ENCODE measurements at regions not wholly inside any gene's neighbourhood (a gene's known extent, or its start where the extent isn't known, plus 50 kb on each side); places are given as distances from the start of the nearest gene placed in this dataset.

GRCh38 chr20:52829111-52829510 lies 143.0 kb upstream of the TSHZ2 start:
- no peak overlapping the region for H3K4me3 Mint-ChIP-seq
- no peak overlapping the region for H3K27ac Mint-ChIP-seq (ENCODE audit: unreplicated experiment)
- DNase-seq (ENCODE audit: low read depth, low spot score): no peak
- H3K9me3 Mint-ChIP-seq: peaks cover 15% of the 10 kb centered on the region
- H3K4me1 Mint-ChIP-seq: no peaks in the 10 kb centered on the region
- H3K36me3 Mint-ChIP-seq (ENCODE audit: low read depth): peaks cover 4% of the 10 kb centered on the region
- peaks cover 2% of the 10 kb centered on the region for H3K27me3 Mint-ChIP-seq (ENCODE audit: low read depth)
- no peak for TF ChIP-seq CTCF (conservative IDR thresholded peaks at IDR 0.05)

GRCh38 chr20:52828199-52828598 lies 144.0 kb upstream of the TSHZ2 start:
- H3K4me1 Mint-ChIP-seq: no peaks in the 10 kb centered on the region
- H3K27me3 Mint-ChIP-seq (ENCODE audit: low read depth): peaks cover 2% of the 10 kb centered on the region
- TF ChIP-seq CTCF (conservative IDR thresholded peaks at IDR 0.05): no peak
- H3K27ac Mint-ChIP-seq (ENCODE audit: unreplicated experiment): no peak overlapping the region
- H3K9me3 Mint-ChIP-seq: peaks cover 17% of the 10 kb centered on the region
- H3K36me3 Mint-ChIP-seq (ENCODE audit: low read depth): peaks cover 4% of the 10 kb centered on the region
- no peak for DNase-seq (ENCODE audit: low read depth, low spot score)
- H3K4me3 Mint-ChIP-seq: no peak overlapping the region

GRCh38 chr20:52826722-52827121 lies 145.4 kb upstream of the TSHZ2 start:
- no peak overlapping the region for H3K4me3 Mint-ChIP-seq
- no peak for TF ChIP-seq CTCF (conservative IDR thresholded peaks at IDR 0.05)
- peaks cover 4% of the 10 kb centered on the region for H3K36me3 Mint-ChIP-seq (ENCODE audit: low read depth)
- H3K27me3 Mint-ChIP-seq (ENCODE audit: low read depth): peaks cover 2% of the 10 kb centered on the region
- no peak for DNase-seq (ENCODE audit: low read depth, low spot score)
- peaks cover 17% of the 10 kb centered on the region for H3K9me3 Mint-ChIP-seq
- H3K4me1 Mint-ChIP-seq: no peaks in the 10 kb centered on the region
- H3K27ac Mint-ChIP-seq (ENCODE audit: unreplicated experiment): no peak overlapping the region

GRCh38 chr20:52826321-52826720 lies 145.8 kb upstream of the TSHZ2 start:
- Mint-ChIP-seq H3K27ac (ENCODE audit: unreplicated experiment) (no peak overlapping the region), H3K9me3 (peaks cover 17% of the 10 kb centered on the region), H3K4me1 (no peaks in the 10 kb centered on the region), H3K4me3 (no peak overlapping the region), H3K27me3 (ENCODE audit: low read depth) (peaks cover 2% of the 10 kb centered on the region), H3K36me3 (ENCODE audit: low read depth) (peaks cover 4% of the 10 kb centered on the region)
- TF ChIP-seq CTCF (conservative IDR thresholded peaks at IDR 0.05): no peak
- no peak for DNase-seq (ENCODE audit: low read depth, low spot score)

- Mint-ChIP-seq H3K27me3 (ENCODE audit: low read depth) (no peaks in the 10 kb centered on the region), H3K4me3 (no peak overlapping the region), H3K4me1 (no peaks in the 10 kb centered on the region), H3K9me3 (peaks cover 10% of the 10 kb centered on the region), H3K27ac (ENCODE audit: unreplicated experiment) (no peak overlapping the region), H3K36me3 (ENCODE audit: low read depth) (peaks cover under 1% of the 10 kb centered on the region)
- TF ChIP-seq CTCF (conservative IDR thresholded peaks at IDR 0.05): no peak
- no peak for DNase-seq (ENCODE audit: low read depth, low spot score)
Observed at GRCh38 chr20:52824494-52825216, 147.5 kb upstream of the TSHZ2 start.

All from neural crest cell (in vitro differentiated cells).